CD14-positive monocyte (primary cell): ENCODE measurements at regions not wholly inside any gene's neighbourhood (a gene's known extent, or its start where the extent isn't known, plus 50 kb on each side); places are given as distances from the start of the nearest gene placed in this dataset.

ENCODE experiments used
- DNase-seq, 3 donors: peaks; one replicate each; pipeline ENCODE4 v3.0.0-alpha.2; 2011 to 2022
- H2AFZ ChIP-seq: 2 replicates; pipeline ENCODE4 v1.6.0; 2012; ENCODE audit warnings: mild to moderate bottlenecking, low read depth, low read length, inconsistent platforms; ENCODE audit not compliant: insufficient read depth, poor library complexity, severe bottlenecking
- H3K27ac ChIP-seq, 2 donors: 1 replicate in 1 of 2; 2 replicates in 1 of 2; pipeline ENCODE4 v1.5.1; 2012 to 2013; ENCODE audit warnings: low read length in 2 of 2, control low read depth in 1 of 2, inconsistent platforms in 1 of 2, low read depth in 1 of 2, mild to moderate bottlenecking in 1 of 2
- H3K27me3 ChIP-seq, 2 donors: one replicate each; pipeline versions ENCODE4 v1.6.0 to v1.6.1; 2011 to 2013; ENCODE audit warnings: low read length in 2 of 2; ENCODE audit not compliant: control insufficient read depth in 2 of 2, insufficient read depth in 2 of 2
- H3K36me3 ChIP-seq, 2 donors: replicated peaks in 1 of 2; 1 replicate in 1 of 2; 2 replicates in 1 of 2; pipeline versions ENCODE4 v1.5.1 to v1.6.1; 2012 to 2013; ENCODE audit warnings: low read length in 2 of 2, control low read depth in 1 of 2, inconsistent platforms in 1 of 2, mild to moderate bottlenecking in 1 of 2; ENCODE audit not compliant: insufficient read depth in 2 of 2, control insufficient read depth in 1 of 2
- H3K4me1 ChIP-seq, 2 donors: 1 replicate in 1 of 2; 2 replicates in 1 of 2; pipeline versions ENCODE4 v1.5.1 to v1.6.1; 2012 to 2013; ENCODE audit warnings: low read length in 2 of 2, control low read depth in 1 of 2, inconsistent platforms in 1 of 2, mild to moderate bottlenecking in 1 of 2, moderate library complexity in 1 of 2; ENCODE audit not compliant: insufficient read depth in 2 of 2, control insufficient read depth in 1 of 2
- H3K4me2 ChIP-seq: replicated peaks from 2 replicates; pipeline ENCODE3; 2012; ENCODE audit warnings: low read length, moderate library complexity, mild to moderate bottlenecking; ENCODE audit not compliant: poor library complexity, severe bottlenecking; ENCODE audit errors: extremely low read depth
- H3K4me3 ChIP-seq, 3 experiments: fragments of 200-600 bp in 1 of 3; sonication (generic) in 1 of 3; replicated peaks in 1 of 3; 1 replicate in 2 of 3; 2 replicates in 1 of 3; pipeline ENCODE4 v1.5.1; 2011 to 2013; ENCODE audit warnings: low read length in 3 of 3, mild to moderate bottlenecking in 3 of 3, control low read depth in 2 of 3, low read depth in 2 of 3, inconsistent platforms in 1 of 3, moderate library complexity in 1 of 3
- H3K79me2 ChIP-seq: 2 replicates; pipeline ENCODE4 v1.6.0; 2012; ENCODE audit warnings: mild to moderate bottlenecking, control low read depth, inconsistent platforms, low read length, moderate library complexity; ENCODE audit not compliant: insufficient read depth
- H3K9ac ChIP-seq: 2 replicates; pipeline ENCODE4 v1.6.0; 2017; ENCODE audit warnings: low read length, mild to moderate bottlenecking; ENCODE audit not compliant: insufficient read depth, poor library complexity, severe bottlenecking
- H3K9me3 ChIP-seq, 2 donors: replicated peaks in 1 of 2; 1 replicate in 1 of 2; 2 replicates in 1 of 2; pipeline versions ENCODE4 v1.5.1 to v1.6.1; 2012 to 2013; ENCODE audit warnings: low read length in 2 of 2, control low read depth in 1 of 2; ENCODE audit not compliant: control insufficient read depth in 1 of 2, insufficient read depth in 1 of 2
- H4K20me1 ChIP-seq: 2 replicates; pipeline ENCODE4 v1.6.0; 2012; ENCODE audit warnings: mild to moderate bottlenecking, low read length, control low read depth, moderate library complexity; ENCODE audit not compliant: insufficient read depth
- H3K27ac Mint-ChIP-seq, 7 donors: one replicate each; pipeline ENCODE4 v1.8.0; 2020; ENCODE audit warnings: mild to moderate bottlenecking in 7 of 7, mixed read lengths in 7 of 7, moderate library complexity in 6 of 7, inconsistent platforms in 2 of 7
- H3K27me3 Mint-ChIP-seq, 3 donors: one replicate each; pipeline ENCODE4 v1.8.0; 2021 to 2022; ENCODE audit warnings: low read depth in 3 of 3, mild to moderate bottlenecking in 3 of 3, mixed read lengths in 3 of 3, moderate library complexity in 3 of 3, inconsistent platforms in 1 of 3
- H3K36me3 Mint-ChIP-seq, 2 donors: one replicate each; pipeline ENCODE4 v1.8.0; 2020; ENCODE audit warnings: mixed read lengths in 2 of 2, inconsistent platforms in 1 of 2, mild to moderate bottlenecking in 1 of 2
- H3K4me1 Mint-ChIP-seq: one replicate; pipeline ENCODE4 v1.8.0; 2020; ENCODE audit warnings: mild to moderate bottlenecking, mixed read lengths
- H3K4me3 Mint-ChIP-seq, 2 donors: one replicate each; pipeline ENCODE4 v1.8.0; 2020; ENCODE audit warnings: mild to moderate bottlenecking in 2 of 2, mixed read lengths in 2 of 2, moderate library complexity in 1 of 2
- H3K9me3 Mint-ChIP-seq, 7 donors: one replicate each; pipeline ENCODE4 v1.8.0; 2020 to 2022; ENCODE audit warnings: mixed read lengths in 7 of 7, mild to moderate bottlenecking in 6 of 7, moderate library complexity in 6 of 7, inconsistent platforms in 2 of 7
- CTCF ChIP-seq: fragments of 200-600 bp; IDR thresholded peaks from one replicate; pipeline ENCODE4 v1.8.0; 2022; ENCODE audit warnings: antibody characterized with exemption, mild to moderate bottlenecking
- WGBS: methylation state at CpG from one replicate; pipeline ENCODE4 v1.1.5; 2013; ENCODE audit warnings: missing lambda C conversion rate; ENCODE audit not compliant: insufficient coverage; 5-methylcytosine and 5-hydroxymethylcytosine counted together
- intact Hi-C, 2 donors: fragments of 100-400 bp; cut with micrococcal nuclease; formaldehyde crosslinking; loops; one replicate each; pipeline versions ENCODE4 v1.15.0 to v1.15.1; 2023

DNA sequence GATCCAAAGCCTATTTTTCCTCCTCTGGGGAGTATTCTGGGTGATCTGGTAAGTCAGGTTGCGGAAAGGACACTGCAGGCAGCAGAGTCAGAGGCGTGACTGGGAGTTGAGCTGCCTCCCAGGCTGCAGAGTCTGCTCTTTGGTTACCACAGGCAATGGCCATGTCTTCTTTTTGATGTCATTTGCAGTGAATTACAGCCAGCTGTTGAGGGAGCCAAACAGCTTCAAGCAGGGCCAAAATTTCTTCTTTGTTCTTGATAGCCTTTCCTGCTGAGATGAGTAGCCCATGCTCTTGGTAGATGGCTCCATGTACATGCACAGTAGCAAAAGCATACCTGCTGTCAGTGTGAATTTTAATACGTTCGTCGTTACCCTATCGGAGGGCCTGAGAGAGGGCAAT lies 116.6 kb upstream of the PZP start:
- H3K9me3 ChIP-seq = no peaks in the 10 kb centered on the region

GRCh38 chr12:9323144-9323681 lies 115.0 kb upstream of the PZP start:
- WGBS = 96% methylated on average over 4 of the region's 5 CpGs
- no peak overlapping the region for H3K27ac ChIP-seq
- no peak overlapping the region for H3K27ac Mint-ChIP-seq
- H3K27me3 ChIP-seq = no peaks in the 10 kb centered on the region
- intact Hi-C loops = no loop called here
- no peaks in the 10 kb centered on the region for H3K79me2 ChIP-seq
- H3K27me3 Mint-ChIP-seq = peaks cover 0 to 4% (median 0%) of the 10 kb centered on the region in 3 donors
- DNase-seq = no peak
- H3K4me2 ChIP-seq = no peak overlapping the region
- no peak overlapping the region for H3K4me3 Mint-ChIP-seq
- no peaks in the 10 kb centered on the region for H4K20me1 ChIP-seq
- no peaks in the 10 kb centered on the region for H3K9me3 ChIP-seq
- H3K4me1 ChIP-seq = no peaks in the 10 kb centered on the region
- no peak overlapping the region for H3K9ac ChIP-seq
- no peaks in the 10 kb centered on the region for H3K36me3 ChIP-seq
- TF ChIP-seq CTCF = no peak
- H3K9me3 Mint-ChIP-seq = no peaks in the 10 kb centered on the region
- no peak overlapping the region for H2AFZ ChIP-seq
- peaks cover 10% of the 10 kb centered on the region for H3K4me1 Mint-ChIP-seq
- H3K36me3 Mint-ChIP-seq = peaks cover 0 to 3% of the 10 kb centered on the region in 2 donors
- no peak overlapping the region for H3K4me3 ChIP-seq

More for the DNA sequence above, 116.6 kb upstream of the PZP start:
- H3K36me3 ChIP-seq = no peaks in the 10 kb centered on the region
- Mint-ChIP-seq H3K27ac (no peak overlapping the region), H3K4me3 (no peak overlapping the region), H3K4me1 (peaks cover 7% of the 10 kb centered on the region), H3K9me3 (peaks cover 0 to 1% (median 0%) of the 10 kb centered on the region in 7 donors), H3K36me3 (peaks cover 0 to 3% of the 10 kb centered on the region in 2 donors), H3K27me3 (peaks cover 0 to 4% (median 0%) of the 10 kb centered on the region in 3 donors)
- no peak overlapping the region for H2AFZ ChIP-seq
- no peak overlapping the region for H3K27ac ChIP-seq
- no peaks in the 10 kb centered on the region for H3K4me1 ChIP-seq
- H3K4me2 ChIP-seq = no peak overlapping the region
- H3K9ac ChIP-seq = no peak overlapping the region
- 100% methylated on average over 6 of the region's 6 CpGs for WGBS
- H4K20me1 ChIP-seq = no peaks in the 10 kb centered on the region
- no peaks in the 10 kb centered on the region for H3K27me3 ChIP-seq
- no peak for DNase-seq
- H3K4me3 ChIP-seq = no peak overlapping the region
- TF ChIP-seq CTCF = no peak
- intact Hi-C loops = no loop called here
- H3K79me2 ChIP-seq = no peaks in the 10 kb centered on the region
